PC-3 (cell line): ENCODE measurements at regions not wholly inside any gene's neighbourhood (a gene's known extent, or its start where the extent isn't known, plus 50 kb on each side); places are given as distances from the start of the nearest gene placed in this dataset.

Experiments
- EZH2 ChIP-seq: fragments of 300-600 bp; sonication (generic); IDR thresholded peaks from one replicate; pipeline ENCODE4 v1.6.1; 2017; ENCODE audit warnings: antibody characterized with exemption, mild to moderate bottlenecking, low read length; ENCODE audit not compliant: unreplicated experiment
- EZH2phosphoT487 ChIP-seq: fragments of 300-600 bp; sonication (generic); IDR thresholded peaks from 2 replicates; pipeline ENCODE4 v1.6.1; 2018; ENCODE audit warnings: mild to moderate bottlenecking, antibody characterized with exemption, low read length, borderline replicate concordance
- TF ChIP-seq, protein P1 (sequence below): fragments of 300-600 bp; sonication (generic); conservative IDR thresholded peaks from 2 replicates; pipeline ENCODE4 v1.5.1; 2017; ENCODE audit warnings: antibody characterized with exemption, low read depth, mild to moderate bottlenecking, low read length

DNA sequence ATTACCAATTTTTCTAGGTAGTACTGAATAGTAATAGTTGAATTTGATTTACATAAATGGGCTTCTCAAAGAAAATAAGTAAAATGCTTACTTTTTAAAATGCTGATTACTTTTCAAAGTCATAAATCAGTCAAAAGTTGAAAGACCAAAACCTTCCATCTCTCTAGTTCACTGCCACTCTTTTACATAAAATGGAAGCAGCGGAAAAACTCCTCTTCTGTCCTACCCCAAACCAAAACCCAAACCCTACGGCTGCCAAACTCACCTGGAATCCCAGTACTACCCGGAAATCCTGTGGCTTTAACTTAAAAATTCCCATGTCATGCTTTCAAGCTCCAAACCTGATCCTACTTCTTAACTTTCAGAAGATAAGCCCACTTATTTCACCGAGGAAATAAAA is 81.2 kb upstream of the MAPRE2 start:
- TF ChIP-seq EZH2 (no peak), EZH2phosphoT487 (no peak)
- TF ChIP-seq, protein P1, sequence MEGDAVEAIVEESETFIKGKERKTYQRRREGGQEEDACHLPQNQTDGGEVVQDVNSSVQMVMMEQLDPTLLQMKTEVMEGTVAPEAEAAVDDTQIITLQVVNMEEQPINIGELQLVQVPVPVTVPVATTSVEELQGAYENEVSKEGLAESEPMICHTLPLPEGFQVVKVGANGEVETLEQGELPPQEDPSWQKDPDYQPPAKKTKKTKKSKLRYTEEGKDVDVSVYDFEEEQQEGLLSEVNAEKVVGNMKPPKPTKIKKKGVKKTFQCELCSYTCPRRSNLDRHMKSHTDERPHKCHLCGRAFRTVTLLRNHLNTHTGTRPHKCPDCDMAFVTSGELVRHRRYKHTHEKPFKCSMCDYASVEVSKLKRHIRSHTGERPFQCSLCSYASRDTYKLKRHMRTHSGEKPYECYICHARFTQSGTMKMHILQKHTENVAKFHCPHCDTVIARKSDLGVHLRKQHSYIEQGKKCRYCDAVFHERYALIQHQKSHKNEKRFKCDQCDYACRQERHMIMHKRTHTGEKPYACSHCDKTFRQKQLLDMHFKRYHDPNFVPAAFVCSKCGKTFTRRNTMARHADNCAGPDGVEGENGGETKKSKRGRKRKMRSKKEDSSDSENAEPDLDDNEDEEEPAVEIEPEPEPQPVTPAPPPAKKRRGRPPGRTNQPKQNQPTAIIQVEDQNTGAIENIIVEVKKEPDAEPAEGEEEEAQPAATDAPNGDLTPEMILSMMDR: no peak
